HepG2 (cell line): ENCODE measurements at regions not wholly inside any gene's neighbourhood (a gene's known extent, or its start where the extent isn't known, plus 50 kb on each side); places are given as distances from the start of the nearest gene placed in this dataset.

Experiments
- KDM1A ChIP-seq: IDR thresholded peaks from 2 replicates; pipeline ENCODE4 v1.6.1; 2016; ENCODE audit warnings: missing compliant biosample characterization
- NFE2L2 ChIP-seq: fragments of 150-350 bp; IDR thresholded peaks from 2 replicates; pipeline ENCODE4 v1.6.1; 2014; ENCODE audit warnings: low read length
- NFYB ChIP-seq: sonication (generic); formaldehyde crosslinking; IDR thresholded peaks from 2 replicates; pipeline ENCODE4 v1.4.0; 2020; ENCODE audit warnings: missing genetic modification reagents
- NR3C1 ChIP-seq: sonication (generic); formaldehyde crosslinking; IDR thresholded peaks from 2 replicates; pipeline ENCODE4 v1.4.0; 2020; ENCODE audit warnings: missing genetic modification reagents
- PHF21A ChIP-seq: sonication (generic); formaldehyde crosslinking; IDR thresholded peaks from 2 replicates; pipeline ENCODE4 v1.5.0; 2020; ENCODE audit warnings: mild to moderate bottlenecking, missing genetic modification reagents
- POLR2A ChIP-seq, 2 experiments: IDR thresholded peaks; 2 replicates each; pipeline ENCODE4 v1.6.1; 2011; ENCODE audit warnings: low read depth in 2 of 2, low read length in 2 of 2, mild to moderate bottlenecking in 1 of 2, moderate library complexity in 1 of 2; ENCODE audit not compliant: insufficient read depth in 1 of 2
- RBM22 ChIP-seq: fragments of 200-400 bp; formaldehyde crosslinking; optimal IDR thresholded peaks from 2 replicates; pipeline ENCODE3; 2017; ENCODE audit warnings: mild to moderate bottlenecking, low read length, moderate library complexity
- ZBTB42 ChIP-seq: sonication (generic); formaldehyde crosslinking; IDR thresholded peaks from 2 replicates; pipeline ENCODE4 v1.5.0; 2020; ENCODE audit warnings: mild to moderate bottlenecking, missing genetic modification reagents
- ZNF577 ChIP-seq: sonication (generic); formaldehyde crosslinking; IDR thresholded peaks from 2 replicates; pipeline ENCODE4 v1.4.0; 2020; ENCODE audit warnings: mild to moderate bottlenecking, low read depth, missing genetic modification reagents, borderline replicate concordance
- TF ChIP-seq, protein P1 (sequence below): sonication (generic); formaldehyde crosslinking; IDR thresholded peaks from 2 replicates; pipeline ENCODE4 v1.4.0; 2020; ENCODE audit warnings: missing genetic modification reagents
- TF ChIP-seq, protein P2 (sequence below): sonication (generic); formaldehyde crosslinking; IDR thresholded peaks from 2 replicates; pipeline ENCODE4 v1.4.0; 2020; ENCODE audit warnings: mild to moderate bottlenecking, missing genetic modification reagents, borderline replicate concordance
- TF ChIP-seq, protein P3 (sequence below): sonication (generic); formaldehyde crosslinking; IDR thresholded peaks from 2 replicates; pipeline ENCODE4 v1.4.0; 2020; ENCODE audit warnings: missing genetic modification reagents, borderline replicate concordance

DNA sequence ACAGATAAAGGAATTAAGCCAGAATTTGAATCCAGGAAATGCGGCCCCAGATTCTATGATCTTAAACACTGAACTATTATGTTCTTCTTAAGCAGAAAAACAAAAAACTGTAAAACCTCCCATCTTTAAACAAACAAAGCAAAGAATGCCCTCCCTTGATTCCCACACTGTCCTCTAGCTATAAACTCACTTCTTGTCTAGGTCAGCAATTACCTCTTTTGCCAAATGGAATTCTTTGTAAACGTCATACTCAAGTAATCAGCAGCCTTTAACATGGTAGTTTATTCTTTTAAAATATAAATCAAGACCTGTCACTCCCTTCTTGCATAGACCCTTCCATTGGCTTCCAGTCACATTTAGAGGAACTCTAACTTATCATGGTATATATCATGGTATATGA lies 958.9 kb upstream of the CNTN5 start:
- TF ChIP-seq, protein P1, sequence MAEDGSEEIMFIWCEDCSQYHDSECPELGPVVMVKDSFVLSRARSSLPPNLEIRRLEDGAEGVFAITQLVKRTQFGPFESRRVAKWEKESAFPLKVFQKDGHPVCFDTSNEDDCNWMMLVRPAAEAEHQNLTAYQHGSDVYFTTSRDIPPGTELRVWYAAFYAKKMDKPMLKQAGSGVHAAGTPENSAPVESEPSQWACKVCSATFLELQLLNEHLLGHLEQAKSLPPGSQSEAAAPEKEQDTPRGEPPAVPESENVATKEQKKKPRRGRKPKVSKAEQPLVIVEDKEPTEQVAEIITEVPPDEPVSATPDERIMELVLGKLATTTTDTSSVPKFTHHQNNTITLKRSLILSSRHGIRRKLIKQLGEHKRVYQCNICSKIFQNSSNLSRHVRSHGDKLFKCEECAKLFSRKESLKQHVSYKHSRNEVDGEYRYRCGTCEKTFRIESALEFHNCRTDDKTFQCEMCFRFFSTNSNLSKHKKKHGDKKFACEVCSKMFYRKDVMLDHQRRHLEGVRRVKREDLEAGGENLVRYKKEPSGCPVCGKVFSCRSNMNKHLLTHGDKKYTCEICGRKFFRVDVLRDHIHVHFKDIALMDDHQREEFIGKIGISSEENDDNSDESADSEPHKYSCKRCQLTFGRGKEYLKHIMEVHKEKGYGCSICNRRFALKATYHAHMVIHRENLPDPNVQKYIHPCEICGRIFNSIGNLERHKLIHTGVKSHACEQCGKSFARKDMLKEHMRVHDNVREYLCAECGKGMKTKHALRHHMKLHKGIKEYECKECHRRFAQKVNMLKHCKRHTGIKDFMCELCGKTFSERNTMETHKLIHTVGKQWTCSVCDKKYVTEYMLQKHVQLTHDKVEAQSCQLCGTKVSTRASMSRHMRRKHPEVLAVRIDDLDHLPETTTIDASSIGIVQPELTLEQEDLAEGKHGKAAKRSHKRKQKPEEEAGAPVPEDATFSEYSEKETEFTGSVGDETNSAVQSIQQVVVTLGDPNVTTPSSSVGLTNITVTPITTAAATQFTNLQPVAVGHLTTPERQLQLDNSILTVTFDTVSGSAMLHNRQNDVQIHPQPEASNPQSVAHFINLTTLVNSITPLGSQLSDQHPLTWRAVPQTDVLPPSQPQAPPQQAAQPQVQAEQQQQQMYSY (CRISPR knock-in tag) = no peak
- TF ChIP-seq NFE2L2 = no peak
- no peak for TF ChIP-seq POLR2A (IDR thresholded peaks at IDR 0.05; ENCODE audit: insufficient read depth in 1 of 2, low read depth in 2 of 2, low read length in 2 of 2)
- TF ChIP-seq, protein P2, sequence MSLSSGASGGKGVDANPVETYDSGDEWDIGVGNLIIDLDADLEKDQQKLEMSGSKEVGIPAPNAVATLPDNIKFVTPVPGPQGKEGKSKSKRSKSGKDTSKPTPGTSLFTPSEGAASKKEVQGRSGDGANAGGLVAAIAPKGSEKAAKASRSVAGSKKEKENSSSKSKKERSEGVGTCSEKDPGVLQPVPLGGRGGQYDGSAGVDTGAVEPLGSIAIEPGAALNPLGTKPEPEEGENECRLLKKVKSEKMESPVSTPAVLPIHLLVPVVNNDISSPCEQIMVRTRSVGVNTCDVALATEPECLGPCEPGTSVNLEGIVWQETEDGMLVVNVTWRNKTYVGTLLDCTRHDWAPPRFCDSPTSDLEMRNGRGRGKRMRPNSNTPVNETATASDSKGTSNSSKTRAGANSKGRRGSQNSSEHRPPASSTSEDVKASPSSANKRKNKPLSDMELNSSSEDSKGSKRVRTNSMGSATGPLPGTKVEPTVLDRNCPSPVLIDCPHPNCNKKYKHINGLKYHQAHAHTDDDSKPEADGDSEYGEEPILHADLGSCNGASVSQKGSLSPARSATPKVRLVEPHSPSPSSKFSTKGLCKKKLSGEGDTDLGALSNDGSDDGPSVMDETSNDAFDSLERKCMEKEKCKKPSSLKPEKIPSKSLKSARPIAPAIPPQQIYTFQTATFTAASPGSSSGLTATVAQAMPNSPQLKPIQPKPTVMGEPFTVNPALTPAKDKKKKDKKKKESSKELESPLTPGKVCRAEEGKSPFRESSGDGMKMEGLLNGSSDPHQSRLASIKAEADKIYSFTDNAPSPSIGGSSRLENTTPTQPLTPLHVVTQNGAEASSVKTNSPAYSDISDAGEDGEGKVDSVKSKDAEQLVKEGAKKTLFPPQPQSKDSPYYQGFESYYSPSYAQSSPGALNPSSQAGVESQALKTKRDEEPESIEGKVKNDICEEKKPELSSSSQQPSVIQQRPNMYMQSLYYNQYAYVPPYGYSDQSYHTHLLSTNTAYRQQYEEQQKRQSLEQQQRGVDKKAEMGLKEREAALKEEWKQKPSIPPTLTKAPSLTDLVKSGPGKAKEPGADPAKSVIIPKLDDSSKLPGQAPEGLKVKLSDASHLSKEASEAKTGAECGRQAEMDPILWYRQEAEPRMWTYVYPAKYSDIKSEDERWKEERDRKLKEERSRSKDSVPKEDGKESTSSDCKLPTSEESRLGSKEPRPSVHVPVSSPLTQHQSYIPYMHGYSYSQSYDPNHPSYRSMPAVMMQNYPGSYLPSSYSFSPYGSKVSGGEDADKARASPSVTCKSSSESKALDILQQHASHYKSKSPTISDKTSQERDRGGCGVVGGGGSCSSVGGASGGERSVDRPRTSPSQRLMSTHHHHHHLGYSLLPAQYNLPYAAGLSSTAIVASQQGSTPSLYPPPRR (CRISPR knock-in tag) = no peak
- TF ChIP-seq RBM22 = no peak
- TF ChIP-seq, protein P3, sequence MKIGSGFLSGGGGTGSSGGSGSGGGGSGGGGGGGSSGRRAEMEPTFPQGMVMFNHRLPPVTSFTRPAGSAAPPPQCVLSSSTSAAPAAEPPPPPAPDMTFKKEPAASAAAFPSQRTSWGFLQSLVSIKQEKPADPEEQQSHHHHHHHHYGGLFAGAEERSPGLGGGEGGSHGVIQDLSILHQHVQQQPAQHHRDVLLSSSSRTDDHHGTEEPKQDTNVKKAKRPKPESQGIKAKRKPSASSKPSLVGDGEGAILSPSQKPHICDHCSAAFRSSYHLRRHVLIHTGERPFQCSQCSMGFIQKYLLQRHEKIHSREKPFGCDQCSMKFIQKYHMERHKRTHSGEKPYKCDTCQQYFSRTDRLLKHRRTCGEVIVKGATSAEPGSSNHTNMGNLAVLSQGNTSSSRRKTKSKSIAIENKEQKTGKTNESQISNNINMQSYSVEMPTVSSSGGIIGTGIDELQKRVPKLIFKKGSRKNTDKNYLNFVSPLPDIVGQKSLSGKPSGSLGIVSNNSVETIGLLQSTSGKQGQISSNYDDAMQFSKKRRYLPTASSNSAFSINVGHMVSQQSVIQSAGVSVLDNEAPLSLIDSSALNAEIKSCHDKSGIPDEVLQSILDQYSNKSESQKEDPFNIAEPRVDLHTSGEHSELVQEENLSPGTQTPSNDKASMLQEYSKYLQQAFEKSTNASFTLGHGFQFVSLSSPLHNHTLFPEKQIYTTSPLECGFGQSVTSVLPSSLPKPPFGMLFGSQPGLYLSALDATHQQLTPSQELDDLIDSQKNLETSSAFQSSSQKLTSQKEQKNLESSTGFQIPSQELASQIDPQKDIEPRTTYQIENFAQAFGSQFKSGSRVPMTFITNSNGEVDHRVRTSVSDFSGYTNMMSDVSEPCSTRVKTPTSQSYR = no peak
- TF ChIP-seq ZNF577 (CRISPR knock-in tag) = no peak
- TF ChIP-seq NR3C1 (CRISPR knock-in tag) = no peak
- no peak for TF ChIP-seq PHF21A (CRISPR knock-in tag)
- no peak for TF ChIP-seq KDM1A (CRISPR knock-in tag)
- TF ChIP-seq NFYB (CRISPR knock-in tag) = no peak
- TF ChIP-seq ZBTB42 = no peak
